ENCODE measurements at regions not wholly inside any gene's neighbourhood (a gene's known extent, or its start where the extent isn't known, plus 50 kb on each side); places are given as distances from the start of the nearest gene placed in this dataset.

DNA sequence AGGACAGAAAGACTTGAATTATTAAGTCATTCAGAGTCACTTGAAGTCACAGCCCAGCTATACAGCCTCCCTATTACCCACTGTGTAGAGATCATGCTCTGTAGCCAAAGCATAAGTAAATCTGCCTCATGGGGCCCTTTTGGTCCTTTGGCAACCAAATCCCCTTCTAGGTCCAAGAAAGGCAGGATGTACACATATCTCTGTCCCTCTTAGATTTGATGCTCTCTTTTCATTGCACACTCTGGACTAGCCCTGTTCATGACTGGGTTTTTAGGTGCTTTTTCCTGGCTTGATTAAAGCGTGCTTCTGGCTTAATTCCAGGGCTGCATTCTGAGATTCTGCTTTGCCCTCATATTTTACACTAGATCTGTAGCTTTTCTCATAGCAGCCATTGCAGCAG lies 296.8 kb downstream of the TENT5A start:
- Histone ChIP-seq H4K20me1 (replicated peaks in 1 of 2; ENCODE audit: control insufficient read depth in 1 of 2, insufficient read depth in 2 of 2, low read length in 2 of 2) (no peaks in the 10 kb centered on the region), H3K79me1 (ENCODE audit: low read depth, low read length) (no peaks in the 10 kb centered on the region), H3K4me1 (replicated peaks in 1 of 4; ENCODE audit: control insufficient read depth in 3 of 4, insufficient read depth in 4 of 4, low read length in 3 of 4) (peaks cover 0 to 4% (median 2%) of the 10 kb centered on the region in 4 experiments; a peak in 2 of 7 replicates), H2BK20ac (ENCODE audit: low read length) (no peak overlapping the region), H3K23ac (ENCODE audit: insufficient read length) (no peak overlapping the region), H2BK15ac (ENCODE audit: low read length) (no peak overlapping the region), H3K18ac (ENCODE audit: extremely low read depth, low read length) (no peak overlapping the region), H3K56ac (replicated peaks; ENCODE audit: insufficient read length, low read depth, low read length) (no peak overlapping the region), H2BK120ac (replicated peaks; ENCODE audit: low read depth, low read length) (no peak overlapping the region), H3K27me3 (replicated peaks in 1 of 4; ENCODE audit: control insufficient read depth in 3 of 4, extremely low read depth in 1 of 4, insufficient read depth in 3 of 4, low read length in 3 of 4) (no peaks in the 10 kb centered on the region), H3K14ac (ENCODE audit: insufficient read length) (no peak overlapping the region), H3K4me3 (ENCODE audit: extremely low read depth in 1 of 4, insufficient read depth in 2 of 4, low read depth in 3 of 4, low read length in 4 of 4) (no peak overlapping the region), H3K9me3 (ENCODE audit: insufficient read depth in 2 of 2, low read depth in 1 of 2, low read length in 1 of 2) (no peaks in the 10 kb centered on the region), H2AFZ (ENCODE audit: low read length) (0 out of 2 replicates have a peak overlapping the region, but pooled peaks have one; percentile 29), H3K23me2 (ENCODE audit: low read depth, low read length) (no peaks in the 10 kb centered on the region), H3K4ac (replicated peaks; ENCODE audit: insufficient read length, low read depth, low read length) (no peak overlapping the region), H3K36me3 (ENCODE audit: control insufficient read depth in 2 of 4, insufficient read depth in 4 of 4, low read length in 3 of 4) (no peaks in the 10 kb centered on the region), H4K91ac (replicated peaks; ENCODE audit: insufficient read length, low read length) (no peak overlapping the region), H3K27ac (ENCODE audit: low read depth, low read length) (no peak overlapping the region), H4K8ac (ENCODE audit: extremely low read depth, insufficient read depth, low read length) (no peak overlapping the region), H4K5ac (ENCODE audit: insufficient read length, low read depth, low read length) (no peak overlapping the region), H2BK5ac (ENCODE audit: low read depth, low read length) (no peak overlapping the region), H3K79me2 (ENCODE audit: control insufficient read depth in 1 of 2, insufficient read depth in 2 of 2, low read length in 2 of 2) (no peaks in the 10 kb centered on the region), H2AK5ac (ENCODE audit: low read depth, low read length) (no peak overlapping the region), H2BK12ac (ENCODE audit: low read depth, low read length) (no peak overlapping the region), H3K9ac (replicated peaks in 1 of 4; ENCODE audit: extremely low read depth in 1 of 4, low read depth in 3 of 4, low read length in 3 of 4) (no peak overlapping the region), H3K4me2 (ENCODE audit: insufficient read depth in 1 of 2, low read depth in 2 of 2, low read length in 2 of 2) (no peak overlapping the region)
- WGBS, 2 experiments (ENCODE audit: extremely low coverage in 1 of 2, insufficient coverage in 1 of 2, insufficient read length in 1 of 2, insufficient replicate concordance in 2 of 2, low coverage in 1 of 2, low lambda C conversion rate in 2 of 2, missing lambda C conversion rate in 1 of 2): 83% methylated on average over 1 of the region's 1 CpG; no CpG with 5 or more reads in 1 of the 2 experiments
- TF ChIP-seq FOSL1 (IDR thresholded peaks at IDR 0.05; ENCODE audit: insufficient read depth, low read depth, low read length): no peak
- no peak for TF ChIP-seq BRCA1 (IDR thresholded peaks at IDR 0.05; ENCODE audit: low read depth, low read length)
- FAIRE-seq (no peak), DNase-seq (ENCODE audit: low read depth in 1 of 2, low spot score in 2 of 2) (no peak)
- ChIA-PET POLR2A (ENCODE audit: partially characterized antibody) (no interaction called here), CTCF (ENCODE audit: partially characterized antibody) (interaction anchor here (0.9 to 1.1 kb wide), 2 partner anchors 44 to 213 kb away, joined by 3 read pairs; no protein-coding TSS in a partner anchor)

All from H1 (cell line).